ENCODE measurements at regions not wholly inside any gene's neighbourhood (a gene's known extent, or its start where the extent isn't known, plus 50 kb on each side); places are given as distances from the start of the nearest gene placed in this dataset.

DNA sequence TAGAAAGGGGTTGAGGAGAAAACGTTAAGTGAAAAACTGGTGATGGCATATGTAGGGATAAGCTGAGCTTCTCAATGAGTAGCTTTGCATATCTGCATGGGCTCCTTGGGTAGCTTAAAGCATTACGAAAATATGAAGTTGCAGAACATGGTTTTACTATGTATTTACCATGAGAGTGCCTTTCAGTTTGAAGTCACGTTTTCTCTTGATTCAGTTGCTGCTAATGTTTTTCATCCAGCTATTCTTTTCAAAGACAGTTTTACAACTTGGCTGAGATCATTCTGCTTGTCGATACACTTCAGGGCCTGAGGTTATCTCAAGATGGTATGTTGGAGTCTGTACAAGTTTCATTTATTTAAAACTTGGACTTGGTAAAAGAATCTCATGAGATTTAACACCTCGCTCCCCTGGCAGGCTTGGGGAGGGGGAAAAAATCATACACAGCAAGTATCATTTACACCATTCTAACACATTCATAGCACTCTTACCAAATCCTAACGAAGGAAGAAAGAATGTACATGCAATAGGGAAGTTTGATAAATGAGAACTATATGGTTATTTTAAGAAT is 103.3 kb upstream of the CMC1 start:
- TF ChIP-seq, protein P1, sequence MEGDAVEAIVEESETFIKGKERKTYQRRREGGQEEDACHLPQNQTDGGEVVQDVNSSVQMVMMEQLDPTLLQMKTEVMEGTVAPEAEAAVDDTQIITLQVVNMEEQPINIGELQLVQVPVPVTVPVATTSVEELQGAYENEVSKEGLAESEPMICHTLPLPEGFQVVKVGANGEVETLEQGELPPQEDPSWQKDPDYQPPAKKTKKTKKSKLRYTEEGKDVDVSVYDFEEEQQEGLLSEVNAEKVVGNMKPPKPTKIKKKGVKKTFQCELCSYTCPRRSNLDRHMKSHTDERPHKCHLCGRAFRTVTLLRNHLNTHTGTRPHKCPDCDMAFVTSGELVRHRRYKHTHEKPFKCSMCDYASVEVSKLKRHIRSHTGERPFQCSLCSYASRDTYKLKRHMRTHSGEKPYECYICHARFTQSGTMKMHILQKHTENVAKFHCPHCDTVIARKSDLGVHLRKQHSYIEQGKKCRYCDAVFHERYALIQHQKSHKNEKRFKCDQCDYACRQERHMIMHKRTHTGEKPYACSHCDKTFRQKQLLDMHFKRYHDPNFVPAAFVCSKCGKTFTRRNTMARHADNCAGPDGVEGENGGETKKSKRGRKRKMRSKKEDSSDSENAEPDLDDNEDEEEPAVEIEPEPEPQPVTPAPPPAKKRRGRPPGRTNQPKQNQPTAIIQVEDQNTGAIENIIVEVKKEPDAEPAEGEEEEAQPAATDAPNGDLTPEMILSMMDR (IDR thresholded peaks at IDR 0.05; ENCODE audit: low read length), result no peak
- TF ChIP-seq EZH2 (optimal IDR thresholded peaks at IDR 0.05; ENCODE audit: low read depth, low read length), result no peak
